ENCODE measurements at regions not wholly inside any gene's neighbourhood (a gene's known extent, or its start where the extent isn't known, plus 50 kb on each side); places are given as distances from the start of the nearest gene placed in this dataset.

- no peak for FAIRE-seq
- H3K9me3 ChIP-seq (ENCODE audit: control insufficient read depth in 2 of 3, insufficient read depth in 1 of 3, low read length in 3 of 3): no peaks in the 10 kb centered on the region
- H3K4me3 ChIP-seq (ENCODE audit: low read length in 3 of 3): no peak overlapping the region
- no peaks in the 10 kb centered on the region for H3K27me3 ChIP-seq (ENCODE audit: control insufficient read depth, insufficient read depth, low read length)
- no peak for TF ChIP-seq CTCF (IDR thresholded peaks at IDR 0.05; ENCODE audit: borderline replicate concordance, extremely low read depth, insufficient read depth)
- peaks cover 0 to 1% (median 0%) of the 10 kb centered on the region in 3 donors for H3K4me1 ChIP-seq (ENCODE audit: control insufficient read depth in 2 of 3, insufficient read depth in 2 of 3, low read depth in 1 of 3, low read length in 3 of 3)
- intact Hi-C loops (cut with DNase I): no loop called here
- H3K9ac ChIP-seq (ENCODE audit: low read length in 3 of 3): no peak overlapping the region
- no peak overlapping the region for H3K27ac ChIP-seq (ENCODE audit: low read depth in 2 of 2, low read length in 2 of 2)
- no peak for DNase-seq
- H3K36me3 ChIP-seq (ENCODE audit: control insufficient read depth in 2 of 3, insufficient read depth in 3 of 3, low read length in 3 of 3): no peaks in the 10 kb centered on the region
These were observed 127.7 kb upstream of the KAZN start for GRCh38 chr1:14470802-14471201.

GRCh38 chr1:14474856-14475255, 123.6 kb upstream of the KAZN start:
- no peak overlapping the region for H3K9ac ChIP-seq (ENCODE audit: low read length in 3 of 3)
- DNase-seq (no peak), FAIRE-seq (no peak)
- no peak for TF ChIP-seq CTCF (IDR thresholded peaks at IDR 0.05; ENCODE audit: borderline replicate concordance, extremely low read depth, insufficient read depth)
- H3K4me3 ChIP-seq (ENCODE audit: low read length in 3 of 3): no peak overlapping the region
- H3K27ac ChIP-seq (ENCODE audit: low read depth in 2 of 2, low read length in 2 of 2): no peak overlapping the region
- no peaks in the 10 kb centered on the region for H3K4me1 ChIP-seq (ENCODE audit: control insufficient read depth in 2 of 3, insufficient read depth in 2 of 3, low read depth in 1 of 3, low read length in 3 of 3)
- intact Hi-C loops (cut with DNase I): no loop called here
- no peaks in the 10 kb centered on the region for H3K27me3 ChIP-seq (ENCODE audit: control insufficient read depth, insufficient read depth, low read length)
- no peaks in the 10 kb centered on the region for H3K9me3 ChIP-seq (ENCODE audit: control insufficient read depth in 2 of 3, insufficient read depth in 1 of 3, low read length in 3 of 3)
- no peaks in the 10 kb centered on the region for H3K36me3 ChIP-seq (ENCODE audit: control insufficient read depth in 2 of 3, insufficient read depth in 3 of 3, low read length in 3 of 3)

GRCh38 chr1:14476170-14476955, 122.1 kb upstream of the KAZN start:
- H3K36me3 ChIP-seq (ENCODE audit: control insufficient read depth in 2 of 3, insufficient read depth in 3 of 3, low read length in 3 of 3): no peaks in the 10 kb centered on the region
- no peak overlapping the region for H3K27ac ChIP-seq (ENCODE audit: low read depth in 2 of 2, low read length in 2 of 2)
- no peak overlapping the region for H3K4me3 ChIP-seq (ENCODE audit: low read length in 3 of 3)
- H3K9me3 ChIP-seq (ENCODE audit: control insufficient read depth in 2 of 3, insufficient read depth in 1 of 3, low read length in 3 of 3): no peaks in the 10 kb centered on the region
- DNase-seq: no peak
- intact Hi-C loops (cut with DNase I): no loop called here
- no peak for TF ChIP-seq CTCF (IDR thresholded peaks at IDR 0.05; ENCODE audit: borderline replicate concordance, extremely low read depth, insufficient read depth)
- no peak overlapping the region for H3K9ac ChIP-seq (ENCODE audit: low read length in 3 of 3)
- H3K27me3 ChIP-seq (ENCODE audit: control insufficient read depth, insufficient read depth, low read length): no peaks in the 10 kb centered on the region
- no peaks in the 10 kb centered on the region for H3K4me1 ChIP-seq (ENCODE audit: control insufficient read depth in 2 of 3, insufficient read depth in 2 of 3, low read depth in 1 of 3, low read length in 3 of 3)
- no peak for FAIRE-seq
